Stomach (tissue), 8 donors: ENCODE measurements at regions not wholly inside any gene's neighbourhood (a gene's known extent, or its start where the extent isn't known, plus 50 kb on each side); places are given as distances from the start of the nearest gene placed in this dataset.

Source experiments
- DNase-seq, 2 donors: peaks; one replicate each; pipeline versions ENCODE4 v3.0.0 to v3.0.0-alpha.2; 2013 to 2019
- H3K27ac ChIP-seq, 5 donors: fragments of 200-600 bp in 4 of 5; sonication (generic) in 4 of 5; one replicate each; pipeline ENCODE4 v1.5.1; 2013 to 2019; ENCODE audit warnings: mild to moderate bottlenecking in 1 of 5, moderate library complexity in 1 of 5
- H3K27me3 ChIP-seq, 3 donors: fragments of 200-600 bp; sonication (generic); one replicate each; pipeline ENCODE4 v1.5.1; 2017 to 2019; ENCODE audit warnings: mixed run types in 1 of 3
- H3K36me3 ChIP-seq, 4 donors: fragments of 200-600 bp; sonication (generic); 1 replicate in 3 of 4; 2 replicates in 1 of 4; pipeline ENCODE4 v1.5.1; 2016 to 2019
- H3K4me1 ChIP-seq, 4 donors: fragments of 200-600 bp; sonication (generic); one replicate each; pipeline ENCODE4 v1.5.1; 2016 to 2019
- H3K4me3 ChIP-seq, 4 donors: fragments of 200-600 bp; sonication (generic) in 3 of 4; one replicate each; pipeline ENCODE4 v1.5.1; 2016 to 2019; ENCODE audit warnings: mild to moderate bottlenecking in 1 of 4
- H3K9me3 ChIP-seq, 4 donors: fragments of 200-600 bp; sonication (generic); one replicate each; pipeline ENCODE4 v1.5.1; 2016 to 2019
- CTCF ChIP-seq, 7 experiments: fragments of 450-650 bp in 4 of 7; fragments of 200-600 bp in 3 of 7; sonication (generic) in 3 of 7; IDR thresholded peaks; one replicate each; pipeline ENCODE4 v1.5.1; 2016 to 2019; ENCODE audit warnings: antibody characterized with exemption in 7 of 7, control low read depth in 2 of 7, mild to moderate bottlenecking in 1 of 7
- EP300 ChIP-seq: sonication (generic); formaldehyde crosslinking; IDR thresholded peaks from one replicate; pipeline ENCODE4 v1.6.1; 2017; ENCODE audit warnings: antibody characterized with exemption
- POLR2A ChIP-seq, 4 donors: fragments of 450-650 bp; IDR thresholded peaks; one replicate each; pipeline ENCODE4 v1.6.1; 2016; ENCODE audit warnings: antibody characterized with exemption in 4 of 4, control low read depth in 2 of 4, mild to moderate bottlenecking in 1 of 4, moderate library complexity in 1 of 4
- POLR2AphosphoS5 ChIP-seq, 3 donors: sonication (generic); formaldehyde crosslinking; IDR thresholded peaks; one replicate each; pipeline ENCODE4 v1.6.1; 2016; ENCODE audit warnings: antibody characterized with exemption in 3 of 3
- WGBS, 5 donors: extraction: QIAGEN DNeasy Blood & Tissue Kit in 3 of 5; methylation state at CpG; one replicate each; pipeline versions ENCODE4 v1.1.5 to v1.1.7; 2013 to 2018; 5-methylcytosine and 5-hydroxymethylcytosine counted together
- intact Hi-C: fragments of 100-400 bp; cut with DNase I; formaldehyde crosslinking; loops from one replicate; pipeline ENCODE4 v1.15.1; 2023; ENCODE audit warnings: low total_unique reads
- donor health status: healthy with polysubstance abuse.
- donor health status: Bipolar disorder and iron deficiency.
- donor health status: healthy.

GRCh38 chr4:71683309-71683708 is 100.6 kb downstream of the GC start:
- DNase-seq: no peak
- intact Hi-C loops: no loop called here
- Histone ChIP-seq H3K4me1 (peaks cover 0 to 10% (median 8%) of the 10 kb centered on the region in 4 donors), H3K27ac (no peak overlapping the region), H3K9me3 (no peaks in the 10 kb centered on the region), H3K27me3 (no peaks in the 10 kb centered on the region), H3K4me3 (no peak overlapping the region), H3K36me3 (no peaks in the 10 kb centered on the region)
- WGBS, 5 donors: 71 to 89% (median 86%) methylated on average over 4 of the region's 4 CpGs
- TF ChIP-seq CTCF (IDR thresholded peaks at IDR 0.05) (no peak), EP300 (no peak), POLR2A (IDR thresholded peaks at IDR 0.05) (no peak), POLR2AphosphoS5 (IDR thresholded peaks at IDR 0.05) (no peak)

- DNase-seq: no peak
- Histone ChIP-seq H3K27ac (no peak overlapping the region), H3K36me3 (no peaks in the 10 kb centered on the region), H3K27me3 (no peaks in the 10 kb centered on the region), H3K4me1 (no peaks in the 10 kb centered on the region), H3K4me3 (no peak overlapping the region), H3K9me3 (no peaks in the 10 kb centered on the region)
- WGBS, 5 donors: 36 to 71% (median 50%) methylated on average over 1 of the region's 1 CpG
- intact Hi-C loops: no loop called here
- TF ChIP-seq POLR2AphosphoS5 (IDR thresholded peaks at IDR 0.05): no peak
- TF ChIP-seq POLR2A (IDR thresholded peaks at IDR 0.05): no peak
- no peak for TF ChIP-seq CTCF (IDR thresholded peaks at IDR 0.05)
- no peak for TF ChIP-seq EP300
Observed at GRCh38 chr4:71680706-71681105, 103.2 kb downstream of the GC start.

GRCh38 chr4:71677568-71677967 is 106.3 kb downstream of the GC start:
- Histone ChIP-seq H3K4me3 (no peak overlapping the region), H3K27ac (no peak overlapping the region), H3K36me3 (no peaks in the 10 kb centered on the region), H3K27me3 (no peaks in the 10 kb centered on the region), H3K4me1 (no peaks in the 10 kb centered on the region), H3K9me3 (no peaks in the 10 kb centered on the region)
- no peak for DNase-seq
- intact Hi-C loops: no loop called here
- no peak for TF ChIP-seq EP300
- no peak for TF ChIP-seq CTCF (IDR thresholded peaks at IDR 0.05)
- no peak for TF ChIP-seq POLR2A (IDR thresholded peaks at IDR 0.05)
- 69 to 80% (median 70%) methylated on average over 5 of the region's 5 CpGs for WGBS, 5 donors

GRCh38 chr4:71669291-71669690 is 114.6 kb downstream of the GC start:
- intact Hi-C loops: no loop called here
- Histone ChIP-seq H3K4me3 (no peak overlapping the region), H3K9me3 (peaks cover 0 to 4% (median 0%) of the 10 kb centered on the region in 4 donors), H3K27ac (no peak overlapping the region), H3K36me3 (no peaks in the 10 kb centered on the region), H3K4me1 (no peaks in the 10 kb centered on the region), H3K27me3 (no peaks in the 10 kb centered on the region)
- DNase-seq: no peak
- TF ChIP-seq CTCF (IDR thresholded peaks at IDR 0.05) (no peak), POLR2AphosphoS5 (IDR thresholded peaks at IDR 0.05) (no peak), EP300 (no peak), POLR2A (IDR thresholded peaks at IDR 0.05) (no peak)
- 91 to 97% (median 94%) methylated on average over 1 of the region's 1 CpG for WGBS, 5 donors
